GM19324 (cell line): ENCODE measurements at regions not wholly inside any gene's neighbourhood (a gene's known extent, or its start where the extent isn't known, plus 50 kb on each side); places are given as distances from the start of the nearest gene placed in this dataset.

Experiments
- ATAC-seq: cut with Tn5 transposase; IDR thresholded peaks from one replicate; pipeline ENCODE4 v1.9.1; 2021; ENCODE audit warnings: mild to moderate bottlenecking, moderate library complexity; ENCODE audit not compliant: unreplicated experiment, low FRiP score

DNA sequence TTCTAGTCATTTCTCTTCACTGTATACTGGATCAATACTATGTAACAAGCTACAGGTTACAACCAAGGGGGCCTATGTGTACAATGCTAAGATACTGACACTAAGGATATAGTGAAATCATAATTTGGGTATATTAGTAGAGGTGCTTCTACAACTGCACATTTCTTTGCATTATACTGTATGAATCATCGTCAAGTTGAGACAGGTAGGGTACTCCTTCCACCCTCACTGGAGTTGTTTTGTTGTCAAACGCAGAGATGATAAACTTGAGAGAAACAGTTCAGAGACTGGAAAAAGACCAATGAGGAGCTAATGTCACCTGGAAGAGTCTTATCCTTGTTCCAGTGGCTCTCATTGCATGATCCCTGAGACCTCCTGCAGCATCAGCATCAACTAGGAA is 208.2 kb upstream of the PRPS1L1 start:
- ATAC-seq, result no peak

DNA sequence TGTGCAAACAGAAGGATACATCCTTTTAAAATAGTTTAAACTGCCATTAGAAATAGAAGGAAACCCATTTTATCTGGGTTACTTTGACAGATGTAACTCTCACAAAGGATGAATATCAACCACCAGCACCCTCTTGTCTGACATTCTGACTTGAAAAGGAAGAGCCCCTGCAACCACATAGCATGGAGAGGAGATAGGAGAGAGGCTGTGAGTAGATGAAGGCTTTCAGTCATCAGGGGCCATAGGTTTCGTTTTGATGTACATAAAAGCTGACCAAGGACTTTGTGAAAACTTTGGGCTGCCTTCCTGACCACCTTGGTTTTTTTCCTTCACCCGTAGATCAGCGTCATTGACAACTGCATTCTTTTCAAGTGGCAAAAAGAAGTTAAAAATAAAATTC is 211.6 kb upstream of the PRPS1L1 start:
- ATAC-seq, result no peak

DNA sequence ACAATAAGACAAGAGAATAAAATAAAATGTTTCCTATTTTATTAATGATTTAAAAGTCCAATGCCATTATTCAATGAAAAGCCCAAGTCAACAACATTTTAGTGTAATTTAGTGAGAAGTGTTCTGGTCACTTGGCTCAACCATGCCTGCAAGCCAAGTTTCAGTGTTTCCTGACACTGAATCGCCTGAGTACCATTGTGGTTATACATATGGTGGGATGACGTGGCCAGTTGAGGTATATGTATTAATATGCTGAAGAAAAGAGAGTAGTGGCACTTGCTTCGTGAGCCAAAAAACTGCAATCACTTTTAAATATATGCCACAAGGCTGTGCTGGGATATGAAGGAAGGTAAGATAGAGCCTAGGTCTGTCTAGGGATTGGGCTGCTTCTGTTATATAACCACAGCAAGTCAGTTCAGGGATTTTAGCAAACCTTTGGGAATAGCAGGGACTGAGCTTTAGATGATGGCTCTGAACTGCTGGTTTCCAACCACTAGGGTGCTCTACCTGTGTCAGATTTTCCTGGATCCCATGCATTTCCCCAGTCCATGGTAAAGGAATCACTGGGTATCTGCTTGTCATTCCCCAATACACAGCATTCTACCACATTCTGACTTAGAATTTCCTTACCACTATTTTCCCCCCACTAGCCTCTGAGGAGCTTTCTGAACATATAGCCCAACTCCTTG is 214.0 kb upstream of the PRPS1L1 start:
- ATAC-seq, result no peak

DNA sequence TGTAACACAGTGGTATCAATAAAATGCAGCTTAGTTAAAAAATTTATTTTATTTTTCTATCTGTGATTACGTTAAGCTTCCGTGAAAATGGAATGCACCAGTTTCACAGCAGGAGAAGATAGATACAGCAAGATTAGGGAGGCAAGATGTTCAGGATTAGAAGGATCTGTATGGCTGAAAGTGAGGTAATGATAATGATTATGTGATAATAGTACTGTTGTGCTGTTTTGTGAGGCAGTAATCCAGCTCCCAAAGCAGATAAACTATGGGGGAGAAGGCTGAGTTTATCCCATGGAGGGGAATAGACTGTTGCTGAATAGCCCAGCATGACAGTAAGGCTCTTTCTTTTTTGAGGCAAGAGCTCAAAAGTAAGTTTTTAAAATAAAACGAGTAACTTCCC is 216.1 kb upstream of the PRPS1L1 start:
- no peak for ATAC-seq

DNA sequence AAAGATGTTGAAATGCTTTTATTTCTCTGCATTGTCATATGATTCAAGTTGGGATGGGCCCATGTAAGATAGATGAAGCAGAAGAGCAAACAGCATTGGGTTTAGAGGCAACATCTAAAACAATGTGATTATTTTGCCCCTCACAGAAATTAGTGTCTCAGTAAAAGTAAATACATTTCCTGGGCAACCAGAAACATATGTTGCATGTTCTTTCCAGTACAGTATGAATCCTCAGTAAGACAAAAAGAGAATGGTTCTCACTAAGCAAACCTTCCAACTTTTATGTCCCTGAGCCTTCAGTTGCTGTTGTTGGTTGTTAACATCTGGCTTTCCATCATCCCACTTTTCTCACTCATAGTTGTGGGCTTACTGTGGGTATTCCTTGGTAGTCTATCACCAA is 222.5 kb upstream of the PRPS1L1 start:
- ATAC-seq, result no peak

DNA sequence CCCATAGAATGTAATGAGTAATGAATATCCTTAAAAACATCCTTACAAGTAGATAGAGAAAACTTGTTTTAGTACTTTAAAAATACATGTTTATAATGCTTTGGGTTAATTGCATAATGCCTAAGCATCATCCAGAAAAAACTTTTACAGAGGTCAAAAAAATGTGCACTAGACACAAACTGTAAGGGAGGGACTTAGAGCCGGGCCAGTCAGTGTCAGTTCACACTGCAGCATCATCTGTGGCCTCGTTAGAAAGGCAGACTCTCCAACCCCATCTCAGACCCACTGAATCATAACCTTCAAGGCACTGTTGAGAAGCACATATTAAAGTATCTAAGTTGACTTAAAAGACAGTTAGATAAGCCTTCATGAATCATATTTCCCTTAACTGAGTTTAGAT is 230.1 kb upstream of the PRPS1L1 start:
- ATAC-seq, result no peak

DNA sequence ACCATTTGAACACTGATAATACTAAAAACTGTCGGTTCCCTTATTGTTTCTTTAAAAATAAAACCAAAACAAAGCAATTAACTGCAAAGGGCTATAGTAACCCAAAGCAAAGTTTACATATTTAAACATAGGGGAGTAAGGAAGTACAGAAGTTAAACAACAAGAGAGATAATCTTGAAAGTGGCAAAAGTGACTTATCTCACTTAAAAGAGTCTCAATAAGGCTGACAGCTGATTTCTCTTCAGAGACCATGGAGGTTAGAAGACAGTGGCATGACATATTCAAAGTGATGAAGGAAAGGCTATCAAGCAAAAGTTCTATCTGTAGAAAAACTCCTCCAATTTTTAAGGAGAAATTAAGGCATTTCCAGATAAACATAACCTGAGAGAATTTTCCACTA is 233.5 kb upstream of the HDAC9 start:
- ATAC-seq, result no peak

DNA sequence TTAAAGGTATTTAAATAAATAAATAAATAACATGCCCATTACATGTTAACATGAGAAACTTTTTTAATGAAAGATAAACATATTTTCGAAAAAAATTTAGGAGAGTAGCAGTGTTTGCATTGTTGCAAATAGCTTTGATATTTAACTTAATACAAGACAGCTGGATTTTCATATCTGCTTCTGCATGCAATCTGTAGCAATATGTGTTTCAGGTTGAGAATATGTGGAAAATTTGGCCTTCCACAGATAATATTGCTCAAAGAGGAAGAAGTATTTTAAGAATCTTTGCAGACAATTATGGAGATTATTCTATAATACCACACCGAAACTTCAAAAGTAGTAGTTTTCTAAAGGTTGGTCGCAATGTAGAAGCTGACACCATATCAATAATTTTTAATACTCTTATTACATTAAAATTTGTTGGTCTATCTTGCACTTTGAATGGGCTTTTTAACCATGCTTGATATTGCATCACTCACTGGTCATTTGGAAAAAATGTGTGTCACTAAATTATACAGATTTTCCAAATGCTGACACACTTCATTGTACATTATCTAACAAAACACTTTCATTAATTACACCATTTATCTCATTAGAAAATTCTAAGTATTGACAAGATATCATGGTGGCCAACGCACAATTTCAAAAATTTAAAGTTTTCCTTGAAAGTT is 229.8 kb upstream of the HDAC9 start:
- no peak for ATAC-seq

DNA sequence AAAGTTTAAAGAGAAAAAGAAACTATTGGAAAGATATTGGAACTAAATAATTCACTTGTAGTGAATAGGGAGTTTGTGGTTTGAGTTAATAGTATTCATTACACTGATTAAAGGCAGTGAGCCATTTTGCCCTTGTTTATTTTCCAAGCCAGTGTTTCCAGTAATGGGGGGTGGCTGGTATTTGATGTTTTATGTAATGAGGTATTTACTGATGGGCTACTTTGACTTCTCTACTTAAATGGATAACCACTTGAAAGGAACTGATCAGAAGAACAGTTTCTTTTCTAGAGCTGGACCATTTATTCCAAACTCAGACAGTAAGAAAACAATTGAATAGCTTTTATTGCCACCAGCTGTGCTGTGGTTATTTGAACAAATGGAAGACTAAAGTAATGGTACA is 227.0 kb upstream of the HDAC9 start:
- ATAC-seq, result no peak

DNA sequence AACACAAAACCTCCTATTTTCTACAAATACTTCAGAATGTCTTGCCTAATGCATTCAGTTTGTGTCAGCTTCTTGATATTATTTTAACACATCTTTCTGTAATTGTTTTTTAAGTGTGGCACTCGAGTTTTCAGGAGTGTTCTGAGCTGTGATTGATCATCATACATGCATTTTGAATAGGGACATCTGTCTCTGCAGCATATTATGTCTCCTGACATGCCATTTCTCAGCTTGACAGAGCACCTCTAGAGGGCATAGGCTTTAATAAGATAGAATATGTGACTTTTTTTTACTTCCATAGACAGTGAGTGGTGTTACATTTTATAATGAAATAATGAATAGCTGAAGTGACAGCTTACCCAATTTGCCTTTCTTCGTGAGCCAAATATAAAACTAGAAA is 219.2 kb upstream of the HDAC9 start:
- ATAC-seq, result no peak

DNA sequence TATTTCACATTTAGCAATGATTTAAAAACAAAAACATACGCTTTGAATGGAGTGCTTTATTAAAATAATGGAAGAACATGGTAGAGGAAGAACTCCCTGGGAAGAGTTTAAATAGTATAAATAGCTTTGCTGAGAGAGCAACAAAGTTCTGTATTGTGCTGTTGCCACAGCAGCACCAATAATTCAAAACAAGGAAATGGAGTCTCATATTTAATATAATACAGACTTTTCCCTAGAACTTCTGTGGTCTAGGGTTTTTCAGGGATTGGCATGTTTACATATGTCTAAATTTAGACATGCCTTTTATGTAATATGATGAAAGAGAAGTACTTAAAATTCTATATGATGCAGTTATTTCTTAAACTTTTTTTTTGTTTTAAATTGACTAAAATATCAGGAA is 217.2 kb upstream of the HDAC9 start:
- no peak for ATAC-seq

DNA sequence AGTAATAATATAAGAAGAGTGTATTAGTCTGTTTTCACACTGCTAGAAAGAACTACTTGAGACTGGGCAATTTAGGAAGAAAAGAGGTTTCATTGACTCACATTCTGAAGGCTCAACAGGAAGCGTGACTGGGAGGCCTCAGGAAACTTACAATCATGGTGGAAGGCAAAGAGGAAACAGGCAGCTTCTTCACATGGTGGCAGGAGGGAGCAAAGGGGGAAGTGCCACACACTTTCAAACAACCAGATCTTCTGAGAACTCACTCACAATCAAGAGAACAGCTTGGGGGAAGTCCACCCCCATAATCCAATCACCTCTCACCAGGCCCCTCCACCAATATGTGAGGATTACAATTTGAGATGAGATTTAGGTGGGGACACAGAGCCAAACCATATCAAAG is 212.5 kb upstream of the HDAC9 start:
- no peak for ATAC-seq

DNA sequence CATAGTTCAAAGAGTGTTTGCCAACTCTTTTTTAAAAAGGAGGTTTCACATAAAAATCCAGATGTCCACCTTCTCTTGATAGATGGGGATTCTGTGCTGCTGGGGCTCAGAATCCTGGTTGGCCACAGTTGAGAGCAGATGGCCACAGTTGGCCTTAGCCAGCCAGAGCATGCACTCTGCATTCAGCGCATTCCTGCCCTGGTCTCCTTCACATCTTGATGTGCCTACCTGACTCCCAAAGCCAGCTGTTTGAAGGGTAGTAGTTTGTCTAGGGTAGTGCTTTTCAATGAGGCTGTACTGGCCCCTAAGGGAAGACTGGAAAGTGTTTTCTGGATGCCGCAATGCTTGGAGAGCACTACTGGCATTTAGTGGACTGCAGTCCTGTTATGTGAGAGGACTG is 208.1 kb upstream of the HDAC9 start:
- no peak for ATAC-seq

DNA sequence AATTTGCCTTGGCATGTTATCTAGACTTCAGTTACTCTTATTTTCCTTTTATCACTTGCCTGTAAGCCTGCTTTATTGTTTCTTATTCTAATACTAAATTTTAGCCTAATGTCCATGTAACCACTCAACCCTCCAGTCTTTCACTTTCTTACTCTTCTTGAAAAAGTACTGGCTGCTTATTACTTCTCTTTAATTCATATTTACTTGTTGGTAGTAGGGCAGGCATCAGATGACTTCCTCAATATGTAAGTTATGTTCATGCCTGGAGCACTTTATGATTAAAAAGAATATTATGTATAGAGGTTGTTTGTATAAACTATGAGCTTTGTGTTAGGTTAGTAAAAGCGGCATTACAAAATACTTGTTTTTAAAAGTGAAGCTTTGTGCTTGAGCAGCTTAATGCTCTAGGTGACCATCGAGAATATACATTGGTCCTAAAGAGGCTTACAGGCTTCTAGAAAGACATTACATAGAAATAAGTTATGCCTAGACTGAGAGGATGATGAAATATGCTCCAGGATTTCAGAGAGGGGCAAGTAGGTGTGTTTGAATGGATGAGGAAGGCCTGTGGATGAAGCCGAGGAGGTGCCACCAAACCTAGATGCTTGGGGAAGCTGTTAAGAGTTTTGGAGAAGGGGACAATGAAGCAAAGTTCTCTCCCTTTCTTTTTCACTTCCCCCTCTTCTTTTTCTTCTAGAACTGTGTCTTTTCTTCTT is 207.1 kb upstream of the HDAC9 start:
- ATAC-seq, result no peak

DNA sequence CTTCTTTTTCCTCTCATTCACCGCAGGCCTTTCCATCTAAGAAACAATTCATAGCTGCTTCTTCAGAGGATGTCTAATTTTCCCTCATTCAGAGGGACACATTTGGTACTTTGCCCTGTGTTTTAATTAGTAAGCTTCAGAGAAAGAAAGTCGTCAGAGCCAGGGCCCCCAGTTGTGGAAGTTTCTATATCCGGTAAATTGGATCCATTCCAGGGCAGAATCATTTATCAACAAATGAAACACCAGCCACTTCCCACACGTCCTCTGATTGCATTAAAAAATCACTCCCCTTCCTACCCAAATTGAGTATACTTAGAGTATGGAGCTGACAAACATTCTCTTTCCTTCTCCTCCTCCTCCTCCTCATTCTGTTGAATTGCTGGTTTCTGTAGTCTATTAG is 205.8 kb upstream of the HDAC9 start:
- ATAC-seq, result peak; percentile 3

DNA sequence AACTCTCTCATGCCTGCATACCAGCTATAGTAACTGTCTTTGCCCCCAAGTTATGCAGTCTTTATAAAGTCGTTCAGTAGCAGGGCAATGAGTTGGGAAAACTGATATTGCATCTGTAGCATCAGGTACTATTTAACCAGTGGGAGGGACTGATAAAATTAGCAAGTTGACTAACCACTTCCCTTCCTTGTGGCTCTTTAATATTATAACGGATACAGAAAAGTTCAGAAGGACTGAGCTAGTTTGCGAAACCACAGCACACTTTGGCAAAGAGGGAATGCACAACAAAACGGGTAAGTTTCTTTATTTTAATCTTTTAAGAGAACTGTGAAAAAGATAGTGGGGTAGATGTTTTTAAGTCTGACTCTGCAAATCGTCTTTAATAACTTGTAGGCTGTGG is 205.3 kb upstream of the HDAC9 start:
- peak; percentile 42 for ATAC-seq

DNA sequence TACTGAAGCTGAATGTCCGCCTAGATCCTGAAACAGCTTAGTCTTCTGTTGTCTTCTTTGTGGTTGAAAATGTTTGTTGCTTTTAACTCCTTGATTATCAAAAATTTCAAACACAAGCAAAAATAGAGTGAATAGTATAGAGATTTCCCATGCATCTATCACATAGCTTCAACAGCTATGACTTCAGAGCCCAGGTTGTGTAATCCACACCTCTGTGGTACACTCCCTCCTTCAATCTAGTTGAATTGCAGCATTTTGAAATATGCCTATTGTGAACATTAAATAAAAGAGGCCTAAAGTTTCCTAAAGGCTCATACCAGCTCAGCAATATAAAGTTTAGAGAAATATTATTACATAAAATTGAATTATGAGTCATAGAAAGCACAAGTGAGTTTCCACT is 204.7 kb upstream of the HDAC9 start:
- no peak for ATAC-seq

DNA sequence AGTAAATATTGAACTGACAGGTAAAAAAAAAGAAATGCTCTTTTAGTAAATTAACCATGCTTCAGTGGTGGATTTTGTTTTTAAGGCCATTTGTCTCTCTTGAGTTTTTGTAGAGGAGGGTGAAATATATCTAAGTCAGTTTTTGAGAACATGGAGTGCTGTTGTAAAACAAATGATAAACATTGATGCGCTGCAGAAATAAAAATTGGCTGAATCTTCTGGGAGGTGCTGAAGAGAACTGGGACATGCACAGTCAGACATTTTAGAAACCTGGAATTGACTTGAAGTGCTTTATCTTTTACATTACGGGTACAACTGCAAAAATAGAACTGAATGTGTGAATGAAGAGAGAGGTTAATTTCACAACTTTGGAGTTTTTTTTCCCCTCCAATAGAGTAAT is 203.0 kb upstream of the HDAC9 start:
- ATAC-seq, result no peak

DNA sequence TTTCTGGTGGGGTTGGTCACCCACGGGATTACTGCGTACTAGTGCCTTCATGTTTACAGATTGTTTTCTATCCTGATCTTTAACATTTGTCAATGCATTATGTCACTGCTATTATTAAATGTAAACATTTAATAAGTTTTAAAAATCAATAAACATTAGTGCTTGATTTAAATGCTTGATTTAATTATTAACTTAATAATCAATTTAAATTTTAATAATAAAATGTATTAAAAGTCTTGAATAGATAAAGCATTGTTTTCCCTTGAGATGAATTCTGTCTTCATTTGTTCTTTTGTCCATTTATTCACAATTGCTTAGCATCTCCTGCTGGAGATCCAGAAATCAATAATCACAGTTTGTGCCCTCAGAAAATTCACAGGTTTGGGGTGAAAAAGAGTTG is 201.8 kb upstream of the HDAC9 start:
- no peak for ATAC-seq

DNA sequence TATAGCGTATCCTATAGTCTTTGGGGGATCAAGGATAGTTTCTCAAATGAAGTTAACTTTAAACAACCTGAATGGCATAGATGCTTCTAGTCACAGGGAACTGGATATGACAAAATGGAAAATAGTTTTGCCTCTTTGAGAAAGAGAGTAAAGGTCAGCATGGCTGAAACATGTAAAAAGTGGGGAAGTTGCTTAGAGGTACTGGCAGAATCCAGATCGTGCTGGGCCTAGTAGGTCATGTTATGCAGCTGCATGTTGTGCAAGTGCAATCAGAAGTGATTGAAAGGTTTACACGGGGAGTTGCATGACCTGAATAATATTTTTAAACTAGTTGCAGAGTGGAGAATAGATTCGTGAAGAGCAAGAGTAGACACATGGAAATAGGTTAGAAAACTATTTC is 201.1 kb upstream of the HDAC9 start:
- no peak for ATAC-seq

DNA sequence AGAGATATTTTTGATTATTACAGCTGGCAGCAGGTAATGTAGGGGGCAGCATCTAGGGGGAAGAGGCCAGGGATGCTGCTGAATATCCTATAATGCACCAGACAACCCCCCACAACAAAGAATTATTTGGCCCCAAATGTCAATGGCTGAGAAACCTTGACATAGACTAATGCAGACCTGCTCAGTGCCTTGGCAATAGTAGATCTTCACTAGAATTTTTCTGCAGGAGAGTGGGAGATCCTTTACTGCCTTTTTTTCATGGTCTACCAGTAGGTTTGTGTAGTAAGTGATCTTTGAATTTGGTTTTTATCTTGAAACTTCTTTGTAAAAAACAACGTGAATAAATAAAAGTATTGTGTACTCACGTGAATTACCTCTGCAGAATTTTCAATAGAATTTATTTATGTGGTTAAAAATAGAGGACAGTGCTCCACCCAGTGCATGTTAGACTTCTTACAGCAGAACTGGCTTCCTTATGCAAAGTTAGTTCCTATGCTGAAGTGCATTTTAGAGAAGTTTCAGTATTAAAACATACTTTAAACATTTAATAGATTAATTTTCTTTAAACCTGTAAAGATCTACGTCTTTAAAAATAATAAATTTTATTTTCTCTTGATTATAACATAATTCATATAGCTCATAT is 199.6 kb upstream of the HDAC9 start:
- no peak for ATAC-seq
